GM10248 (cell line): ENCODE measurements at regions not wholly inside any gene's neighbourhood (a gene's known extent, or its start where the extent isn't known, plus 50 kb on each side); places are given as distances from the start of the nearest gene placed in this dataset.
"Not testable (repeated sequence)": the region's sequence is repeated elsewhere in the genome, so short reads cannot be mapped to it uniquely, and the experiment has no call there.

Experiments
- CTCF ChIA-PET: fragments of 300-600 bp; sonication (Branson Sonifier 250); formaldehyde crosslinking; extraction: SDS; loops from one replicate; lab custom pipeline; 2021; ENCODE audit warnings: antibody characterized with exemption; lab: Yijun Ruan, JAX
- POLR2A ChIA-PET: fragments of 350-650 bp; sonication (Branson Sonifier 250); formaldehyde crosslinking; extraction: SDS; loops from one replicate; lab custom pipeline; 2020; ENCODE audit warnings: antibody characterized with exemption; lab: Yijun Ruan, JAX
- DNase-seq: peaks from one replicate; pipeline ENCODE4 v3.0.0; 2012; ENCODE audit errors: extremely low spot score
- TF ChIP-seq, protein P1 (sequence below): IDR thresholded peaks from 2 replicates; pipeline ENCODE4 v1.5.1; 2012; ENCODE audit warnings: mild to moderate bottlenecking, low read depth; ENCODE audit errors: extremely low read depth, missing control alignments, control extremely low read depth

DNA sequence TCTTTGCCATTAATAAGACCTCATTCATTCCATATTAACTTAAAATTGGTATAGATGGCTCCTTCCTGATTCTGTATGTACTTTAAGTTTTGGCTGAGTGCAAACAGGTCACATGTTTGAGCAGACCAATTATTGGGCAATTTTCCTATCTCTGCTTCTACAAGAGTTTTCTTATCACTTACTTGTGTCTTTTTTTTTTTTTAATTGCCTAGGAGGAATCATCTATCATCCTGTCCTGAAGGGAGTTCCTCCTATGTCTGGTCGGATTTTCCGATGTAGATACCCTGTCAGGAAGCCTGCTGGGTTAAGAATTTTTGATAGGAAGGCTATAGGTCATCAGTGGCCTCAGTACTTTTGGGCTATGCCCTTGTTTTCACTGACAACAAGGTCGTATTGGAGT is 268.0 kb downstream of the RPS4Y2 start:
- no peak for DNase-seq
- ChIA-PET POLR2A (no interaction called here), CTCF (no interaction called here)
- TF ChIP-seq, protein P1, sequence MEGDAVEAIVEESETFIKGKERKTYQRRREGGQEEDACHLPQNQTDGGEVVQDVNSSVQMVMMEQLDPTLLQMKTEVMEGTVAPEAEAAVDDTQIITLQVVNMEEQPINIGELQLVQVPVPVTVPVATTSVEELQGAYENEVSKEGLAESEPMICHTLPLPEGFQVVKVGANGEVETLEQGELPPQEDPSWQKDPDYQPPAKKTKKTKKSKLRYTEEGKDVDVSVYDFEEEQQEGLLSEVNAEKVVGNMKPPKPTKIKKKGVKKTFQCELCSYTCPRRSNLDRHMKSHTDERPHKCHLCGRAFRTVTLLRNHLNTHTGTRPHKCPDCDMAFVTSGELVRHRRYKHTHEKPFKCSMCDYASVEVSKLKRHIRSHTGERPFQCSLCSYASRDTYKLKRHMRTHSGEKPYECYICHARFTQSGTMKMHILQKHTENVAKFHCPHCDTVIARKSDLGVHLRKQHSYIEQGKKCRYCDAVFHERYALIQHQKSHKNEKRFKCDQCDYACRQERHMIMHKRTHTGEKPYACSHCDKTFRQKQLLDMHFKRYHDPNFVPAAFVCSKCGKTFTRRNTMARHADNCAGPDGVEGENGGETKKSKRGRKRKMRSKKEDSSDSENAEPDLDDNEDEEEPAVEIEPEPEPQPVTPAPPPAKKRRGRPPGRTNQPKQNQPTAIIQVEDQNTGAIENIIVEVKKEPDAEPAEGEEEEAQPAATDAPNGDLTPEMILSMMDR, result no peak

DNA sequence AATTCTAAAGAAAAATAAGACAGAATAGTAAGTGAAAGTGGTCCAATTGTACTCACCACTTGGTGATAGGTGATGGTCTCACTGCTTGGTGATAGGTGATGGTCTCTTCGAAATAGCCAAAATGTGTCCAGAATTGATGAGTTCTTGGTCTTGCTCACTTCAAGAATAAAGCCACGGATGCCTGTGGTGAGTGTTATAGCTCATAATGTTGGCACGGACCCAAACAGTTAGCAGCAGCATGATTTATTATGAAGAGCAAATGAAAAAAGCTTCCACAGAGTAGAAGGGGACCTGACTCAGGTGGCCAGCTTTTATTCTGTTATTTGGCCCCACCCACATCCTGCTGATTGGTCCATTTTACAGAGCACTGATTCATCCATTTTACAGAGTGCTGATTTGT is 272.6 kb downstream of the RPS4Y2 start:
- ChIA-PET CTCF (no interaction called here), POLR2A (no interaction called here)
- no peak for DNase-seq
- TF ChIP-seq, protein P1, result no peak

GRCh38 chrY:21033363-21033762 is 277.5 kb downstream of the RPS4Y2 start:
- CTCF ChIA-PET, result no interaction called here
- POLR2A ChIA-PET, result no interaction called here
- peak; percentile 1 for DNase-seq
- TF ChIP-seq, protein P1, result no peak

- TF ChIP-seq, protein P1, result no peak
- ChIA-PET CTCF (interaction anchor here (0.6 kb wide), 1 partner anchor 12 kb away, joined by 3 read pairs; no protein-coding TSS in a partner anchor), POLR2A (no interaction called here)
- no peak for DNase-seq
Measured at GRCh38 chrY:21034151-21035061, 278.5 kb downstream of the RPS4Y2 start.

DNA sequence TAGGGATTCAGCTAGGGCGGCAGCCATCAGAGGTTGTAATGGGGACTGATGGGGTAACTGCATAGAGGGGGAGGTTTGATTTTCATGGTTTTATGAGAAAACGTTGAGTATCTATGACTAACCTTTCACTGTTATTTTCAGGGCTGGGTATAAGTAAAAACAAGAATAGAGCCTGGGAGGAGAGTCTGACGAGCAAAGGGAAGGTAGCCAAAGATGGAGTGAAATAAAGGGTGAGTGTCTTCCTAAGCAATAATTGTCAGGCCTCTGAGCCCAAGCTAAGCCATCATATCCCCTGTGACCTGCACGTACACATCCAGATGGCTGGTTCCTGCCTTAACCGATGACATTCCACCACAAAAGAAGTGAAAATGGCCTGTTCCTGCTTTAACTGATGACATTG is 281.5 kb downstream of the RPS4Y2 start:
- POLR2A ChIA-PET, DNase-seq, CTCF ChIA-PET: not testable (repeated sequence)

DNA sequence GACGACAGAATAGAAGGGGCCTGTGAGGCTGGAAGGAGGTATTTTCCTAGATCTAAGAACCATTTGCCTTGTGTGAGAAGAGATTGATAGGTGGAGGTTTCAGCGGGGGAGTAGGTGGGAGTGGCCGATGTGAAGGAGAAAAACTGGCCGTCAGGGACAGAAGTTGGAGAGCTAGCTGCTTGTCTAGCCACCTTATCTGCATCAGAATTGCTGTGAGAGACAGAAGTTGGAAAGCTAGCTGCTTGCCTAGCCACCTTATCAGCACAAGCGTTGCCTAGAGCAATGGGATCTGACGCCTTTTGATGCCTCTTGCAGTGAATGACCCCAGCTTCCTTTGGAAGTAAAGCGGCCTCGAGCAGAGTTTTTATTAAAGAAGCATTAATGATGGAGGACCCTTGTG is 283.9 kb downstream of the RPS4Y2 start:
- no peak for DNase-seq
- CTCF ChIA-PET, result no interaction called here
- TF ChIP-seq, protein P1, result no peak
- POLR2A ChIA-PET, result no interaction called here

DNA sequence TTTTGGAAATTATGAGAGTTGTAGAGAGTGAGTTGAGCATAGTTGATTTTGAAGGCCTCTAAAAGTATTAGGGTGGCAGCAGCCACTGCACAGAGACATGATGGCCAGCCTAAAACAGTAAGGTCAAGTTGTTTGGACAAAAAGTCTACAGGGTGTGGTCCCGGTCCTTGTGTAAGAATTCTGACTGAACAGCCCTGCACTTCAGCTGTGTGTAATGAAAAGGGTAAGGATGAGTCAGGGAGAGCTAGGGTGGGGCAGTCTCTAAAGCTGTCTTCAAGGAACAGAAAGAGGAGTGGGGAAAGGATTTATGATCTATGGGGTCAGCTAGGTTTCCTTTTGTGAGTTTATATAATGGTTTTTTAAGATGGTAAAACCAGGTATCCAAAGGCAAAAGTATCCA is 284.8 kb downstream of the RPS4Y2 start:
- CTCF ChIA-PET, POLR2A ChIA-PET, DNase-seq: not testable (repeated sequence)
